HG03354 (cell line): ENCODE measurements at regions not wholly inside any gene's neighbourhood (a gene's known extent, or its start where the extent isn't known, plus 50 kb on each side); places are given as distances from the start of the nearest gene placed in this dataset.
A peak's percentile ranks its signal among the peaks of the same experiment; 100 is the strongest.

Source experiments
- ATAC-seq: cut with Tn5 transposase; IDR thresholded peaks from one replicate; pipeline ENCODE4 v1.9.1; 2021; ENCODE audit warnings: mild to moderate bottlenecking; ENCODE audit not compliant: unreplicated experiment, poor library complexity, severe bottlenecking

DNA sequence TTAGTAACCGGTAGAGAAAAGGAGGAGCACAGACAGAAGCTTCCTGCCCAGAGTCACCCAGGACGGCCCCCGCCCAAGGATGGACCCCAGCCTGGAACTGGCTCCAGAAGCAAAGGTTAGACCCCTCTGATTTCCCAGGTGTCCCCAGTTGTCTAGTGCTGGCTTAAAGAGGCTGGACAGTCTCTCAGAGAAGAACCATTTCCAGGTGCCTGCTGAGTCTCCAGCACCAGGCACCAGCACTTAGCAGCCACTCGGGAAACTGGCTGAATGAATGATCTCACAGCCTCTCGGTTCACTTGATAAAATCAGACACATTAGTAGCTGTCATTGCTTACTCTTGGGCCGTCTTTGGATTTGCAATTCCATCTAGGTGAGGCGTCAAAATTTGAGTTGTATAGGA is 139.7 kb upstream of the HES1 start:
- ATAC-seq = no peak

DNA sequence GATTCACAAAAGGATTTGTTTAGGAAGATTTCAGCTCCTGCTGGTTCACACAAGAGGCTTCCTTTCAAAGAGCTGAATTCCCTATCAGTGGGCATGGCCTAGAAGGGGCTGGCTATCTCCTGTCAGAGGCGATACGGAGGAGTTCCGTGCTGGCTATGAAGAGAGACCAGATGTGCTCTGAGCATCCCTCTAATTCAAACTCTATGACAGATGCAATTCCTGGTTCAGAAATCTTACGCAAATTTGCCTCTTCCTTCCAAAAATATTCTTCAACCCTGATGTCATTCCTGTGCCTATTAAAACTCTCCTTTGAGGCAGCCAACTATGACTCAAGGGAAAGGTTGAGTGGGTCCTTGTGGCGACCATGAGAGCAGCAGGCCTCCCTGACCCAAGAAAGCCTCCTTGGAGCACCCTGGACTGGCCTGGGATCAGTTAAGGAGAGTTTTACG is 139.3 kb upstream of the HES1 start:
- no peak for ATAC-seq

DNA sequence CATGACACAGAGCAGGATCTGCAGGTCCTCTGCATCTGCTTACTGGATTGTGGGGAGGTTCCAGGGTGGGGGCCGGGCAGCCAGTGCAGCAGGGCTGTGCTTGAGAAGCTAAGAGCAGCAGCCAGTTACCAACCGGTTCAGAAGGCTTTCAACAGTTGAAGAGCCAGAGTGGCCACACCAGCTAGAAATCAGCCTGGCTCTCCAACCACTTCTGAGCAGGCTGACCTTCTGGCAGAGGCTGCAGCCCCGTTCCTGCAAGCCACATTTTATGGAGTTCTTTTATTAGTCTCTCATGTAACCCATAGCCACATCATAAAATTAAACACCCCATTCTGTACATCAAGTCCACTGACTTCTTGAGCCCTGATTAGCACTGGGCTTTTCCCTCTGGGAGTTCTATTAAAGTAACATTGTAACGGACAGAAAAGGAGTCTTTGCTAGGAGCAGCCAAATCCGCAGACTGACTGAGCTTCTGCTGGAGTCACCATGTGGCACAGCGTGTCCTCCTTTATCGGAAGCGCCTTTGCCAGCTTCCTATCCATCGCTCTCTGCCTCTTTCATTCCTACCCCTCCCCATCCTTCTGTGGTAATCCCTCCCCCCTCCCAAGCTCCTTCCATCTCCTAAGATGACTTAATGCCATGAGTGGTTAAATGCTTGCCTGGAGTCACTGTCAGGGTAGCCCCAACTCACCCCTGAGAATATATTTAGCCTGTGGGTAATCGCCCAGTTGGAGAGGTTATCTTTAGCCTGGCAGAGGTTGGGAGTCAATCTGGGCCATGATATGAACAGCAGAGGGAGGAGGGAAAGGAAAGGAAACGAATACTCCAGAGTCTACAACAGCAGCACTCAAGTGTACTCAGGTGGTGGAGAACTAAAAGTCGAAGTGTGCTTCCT is 138.5 kb upstream of the HES1 start:
- ATAC-seq = no peak

DNA sequence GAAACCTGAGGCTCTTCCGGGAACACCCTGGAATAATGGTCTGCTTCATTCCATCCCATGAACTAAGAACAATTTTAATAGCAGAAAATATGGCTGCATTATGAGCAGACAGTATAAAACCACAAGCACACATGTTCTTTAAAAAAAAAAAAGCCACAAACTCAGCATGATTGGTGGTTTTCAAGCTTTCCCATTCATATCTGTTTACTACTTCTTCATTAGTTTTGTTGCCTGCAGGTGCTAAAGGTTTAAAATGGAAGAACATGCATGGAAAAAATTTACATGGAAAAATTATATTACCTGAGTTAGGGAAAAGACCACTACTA is 137.9 kb upstream of the HES1 start:
- no peak for ATAC-seq

DNA sequence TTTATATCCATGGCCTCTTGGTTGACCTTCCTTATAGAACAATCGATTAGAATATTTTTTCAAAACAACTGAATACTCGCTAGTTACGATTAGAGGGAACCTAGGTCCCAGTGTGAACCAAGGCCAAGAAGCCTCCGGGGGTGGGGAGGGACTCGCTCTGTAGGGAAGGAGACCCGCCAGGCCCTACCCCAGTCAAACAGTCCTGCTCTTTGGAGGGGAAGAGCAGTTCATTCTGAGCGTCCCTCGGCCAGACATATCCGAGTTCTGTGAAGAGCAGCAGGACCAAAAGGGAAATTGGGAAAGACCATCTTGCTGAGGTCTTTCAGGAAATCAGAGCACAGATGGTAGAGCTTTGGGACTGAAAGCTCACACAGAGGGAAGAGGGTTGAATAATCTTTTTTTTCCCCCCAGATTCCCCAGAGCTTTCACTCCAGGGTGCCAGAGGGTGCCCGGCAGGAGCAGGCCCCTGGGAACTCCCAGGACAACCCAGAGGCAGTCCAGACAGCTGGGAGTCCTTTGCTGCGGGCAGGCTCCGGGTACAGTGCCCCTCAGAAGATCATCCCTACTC is 137.2 kb upstream of the HES1 start:
- ATAC-seq = no peak

DNA sequence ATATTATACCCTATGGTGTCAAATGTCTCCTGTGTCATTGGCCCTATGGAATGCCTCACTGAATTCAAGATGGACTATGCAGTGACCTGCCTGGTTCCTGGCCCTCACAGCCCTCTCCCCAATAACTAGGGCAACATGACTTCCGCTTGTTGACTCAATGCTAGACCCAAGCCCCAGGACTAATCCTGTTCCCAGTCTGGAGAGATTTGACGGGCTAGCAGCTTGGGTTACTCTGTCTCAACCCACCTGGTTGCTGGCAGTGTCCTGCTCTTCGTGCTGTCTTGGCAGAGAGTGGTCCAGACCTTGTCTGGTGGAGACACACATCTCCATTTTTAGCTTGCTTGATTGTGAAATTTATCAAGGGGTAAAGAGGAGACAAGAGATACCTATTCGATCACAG is 135.8 kb upstream of the HES1 start:
- ATAC-seq = no peak

DNA sequence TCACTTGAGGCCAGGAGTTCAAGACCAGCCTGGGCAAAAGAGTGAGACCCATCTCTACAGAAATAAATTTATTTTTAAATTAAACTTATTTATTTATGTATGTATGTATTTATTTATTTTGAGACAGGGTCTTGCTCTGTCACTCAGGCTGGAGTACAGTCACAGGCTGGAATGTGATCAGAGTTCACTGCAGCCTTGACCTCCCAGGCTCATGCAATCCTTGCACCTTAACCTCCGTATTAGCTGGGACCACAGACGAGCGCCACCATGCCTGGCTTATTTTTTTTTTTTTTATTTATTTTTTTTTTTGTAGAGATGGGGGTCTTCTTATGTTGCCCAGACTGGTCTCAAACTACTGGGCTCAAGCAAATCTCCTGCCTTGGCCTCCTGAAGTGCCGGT is 135.2 kb upstream of the HES1 start:
- no peak for ATAC-seq

DNA sequence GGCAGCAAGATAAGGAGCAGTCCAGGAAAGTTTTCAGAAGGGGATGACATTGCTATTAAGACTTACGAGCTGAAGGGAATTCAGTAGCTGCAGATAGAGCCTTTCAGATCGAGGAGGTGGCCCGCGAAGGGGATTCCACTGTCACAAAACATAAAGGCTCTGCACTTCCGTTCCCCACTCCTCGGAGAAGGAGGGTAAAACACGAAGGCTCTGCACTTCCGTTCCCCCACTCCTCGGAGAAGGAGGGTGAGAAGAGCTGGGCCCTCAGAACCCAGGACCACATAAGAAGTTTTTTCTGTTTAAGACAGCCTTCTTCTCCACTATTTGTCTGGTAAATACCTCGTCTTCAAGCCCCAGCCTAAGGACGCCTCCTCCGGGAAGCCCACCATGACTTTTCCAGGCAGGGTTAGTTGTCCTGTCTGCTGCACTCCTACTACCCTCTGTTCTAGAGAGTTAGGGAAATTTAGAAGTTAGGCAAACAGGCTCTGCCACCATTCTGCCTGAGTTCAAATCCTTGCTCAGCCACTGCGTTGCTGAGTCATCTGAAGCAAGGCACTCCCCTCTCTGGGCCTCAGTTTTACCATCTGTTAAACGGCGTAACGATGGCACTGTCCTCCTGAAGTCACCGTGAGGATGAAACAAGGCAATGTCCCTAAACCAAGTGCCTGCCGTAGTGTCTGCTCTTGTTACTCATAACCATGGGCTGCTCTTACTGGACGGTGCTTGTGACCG is 134.1 kb upstream of the HES1 start:
- no peak for ATAC-seq

DNA sequence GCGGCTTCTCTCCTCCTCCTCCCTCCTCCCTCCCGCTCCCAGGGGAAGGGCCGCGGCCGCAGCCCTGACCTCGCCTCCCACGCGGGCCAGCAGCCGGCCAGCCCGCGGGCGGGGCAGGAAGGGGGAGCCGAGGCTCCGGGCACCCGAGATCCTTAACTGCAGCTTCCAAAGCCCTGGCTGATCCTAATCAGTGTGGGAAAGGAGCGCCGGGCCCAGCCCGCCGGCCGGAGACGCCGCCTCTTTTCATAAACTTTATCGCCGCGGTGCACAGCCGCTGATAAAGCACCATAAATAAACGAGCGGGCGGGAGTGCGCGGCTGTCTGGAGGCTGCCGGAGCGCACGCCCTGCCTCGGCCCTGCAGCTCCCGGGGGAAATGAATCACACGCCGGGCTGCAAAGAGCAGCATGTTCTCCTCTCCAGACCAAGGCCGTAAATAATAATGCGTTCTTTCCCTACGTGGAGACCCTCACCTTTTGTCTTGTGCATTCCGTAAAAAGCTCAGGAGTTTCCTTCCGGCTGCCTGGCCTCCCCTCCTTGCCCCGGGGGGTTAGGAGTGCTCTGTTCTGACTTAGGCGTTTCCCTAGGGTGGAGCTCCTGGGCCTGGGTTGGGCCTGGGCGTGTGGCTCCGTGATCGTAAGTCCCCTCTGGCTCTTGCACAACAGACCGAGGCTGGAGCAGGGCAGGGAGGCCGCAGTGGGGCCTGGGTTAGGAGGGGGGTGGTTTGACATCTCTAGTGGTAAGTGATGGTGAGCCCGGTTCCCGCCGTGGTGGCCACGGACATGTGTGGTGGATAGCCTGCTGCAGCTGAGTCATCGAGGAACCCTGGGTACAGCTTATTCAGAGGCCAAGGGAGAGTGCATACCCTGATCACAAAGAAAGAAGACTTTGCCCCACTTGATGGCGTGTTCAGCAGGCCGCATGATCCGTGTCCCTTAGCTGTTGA is 132.6 kb upstream of the HES1 start:
- ATAC-seq = peak; percentile 84

DNA sequence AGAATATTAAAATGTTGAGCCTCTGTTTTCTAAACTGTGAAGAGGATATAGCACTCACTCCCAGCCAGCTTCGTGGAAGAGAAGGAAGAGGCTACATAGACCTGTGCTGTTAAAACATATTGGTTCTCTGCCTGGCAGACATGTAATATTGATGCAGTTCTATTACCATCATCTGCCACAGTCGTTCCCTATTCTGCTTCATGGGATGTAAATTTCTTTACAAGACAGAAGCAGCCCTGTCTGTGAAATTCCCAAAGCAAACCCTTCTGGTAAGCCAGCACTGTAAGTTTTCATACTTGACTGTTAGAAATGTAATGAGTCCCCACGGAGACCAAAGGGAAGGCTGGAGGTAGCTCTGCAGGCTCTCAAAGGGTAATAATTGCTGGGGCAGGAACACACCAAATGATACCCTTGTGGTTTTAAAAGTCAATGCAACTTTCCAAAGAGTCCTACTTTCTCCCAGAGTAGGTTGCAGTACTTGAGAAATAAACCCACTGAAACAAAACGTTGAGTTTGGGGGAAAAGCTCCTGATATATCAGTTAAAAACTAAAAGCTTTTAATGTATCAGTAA is 129.9 kb upstream of the HES1 start:
- no peak for ATAC-seq

DNA sequence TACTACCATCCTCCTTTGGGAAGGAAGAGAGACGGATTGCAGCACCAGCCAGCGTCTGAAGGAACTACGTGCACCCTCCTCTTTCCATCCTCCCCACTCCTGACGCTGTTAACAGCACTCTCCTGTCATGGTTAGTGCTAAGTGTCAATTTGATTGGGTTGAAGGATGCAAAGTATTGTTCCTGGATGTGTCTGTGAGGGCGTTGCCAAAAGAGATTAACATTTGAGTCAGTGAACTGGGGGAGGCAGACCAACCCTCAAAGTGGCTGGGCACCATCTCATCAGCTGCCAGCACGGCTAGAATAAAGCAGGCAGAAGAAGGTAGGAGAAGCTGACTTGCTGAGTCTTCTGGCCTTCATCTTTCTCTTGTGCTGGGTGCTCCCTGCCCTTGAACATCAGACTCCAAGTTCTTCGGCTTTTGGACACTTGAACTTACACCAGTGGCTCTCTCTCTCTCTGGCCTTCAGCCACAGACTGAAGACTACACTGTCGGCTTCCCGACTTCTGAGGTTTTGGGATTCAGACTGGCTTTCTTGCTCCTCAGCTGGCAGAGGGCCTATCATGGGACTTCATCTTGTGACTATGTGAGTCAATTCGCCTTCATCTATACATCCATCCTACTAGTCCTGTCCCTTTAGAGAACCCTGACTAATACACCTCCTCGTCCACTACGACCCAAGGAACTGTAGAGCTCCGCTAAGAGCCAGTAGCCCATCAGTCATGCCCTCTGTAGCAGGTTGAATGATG is 128.2 kb upstream of the HES1 start:
- no peak for ATAC-seq

DNA sequence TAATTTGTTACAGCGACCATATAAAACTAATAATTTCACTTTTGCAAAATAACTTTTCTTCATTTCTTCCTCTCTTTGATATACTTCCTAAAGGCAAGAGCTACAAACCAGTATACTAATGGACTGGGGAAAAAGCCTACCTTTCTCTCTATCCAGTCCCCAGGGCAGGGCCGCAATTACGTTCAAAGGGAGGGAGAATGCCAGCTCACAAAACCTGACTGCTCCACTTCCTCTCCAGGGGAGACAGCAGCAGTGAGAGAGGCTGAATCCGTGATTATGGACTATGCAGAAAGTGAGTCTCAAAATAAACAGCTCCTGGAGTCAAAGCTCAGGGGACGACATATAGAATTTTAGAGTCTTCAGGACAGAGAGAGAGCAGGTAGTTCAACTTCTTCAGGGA is 126.9 kb upstream of the HES1 start:
- ATAC-seq = no peak

DNA sequence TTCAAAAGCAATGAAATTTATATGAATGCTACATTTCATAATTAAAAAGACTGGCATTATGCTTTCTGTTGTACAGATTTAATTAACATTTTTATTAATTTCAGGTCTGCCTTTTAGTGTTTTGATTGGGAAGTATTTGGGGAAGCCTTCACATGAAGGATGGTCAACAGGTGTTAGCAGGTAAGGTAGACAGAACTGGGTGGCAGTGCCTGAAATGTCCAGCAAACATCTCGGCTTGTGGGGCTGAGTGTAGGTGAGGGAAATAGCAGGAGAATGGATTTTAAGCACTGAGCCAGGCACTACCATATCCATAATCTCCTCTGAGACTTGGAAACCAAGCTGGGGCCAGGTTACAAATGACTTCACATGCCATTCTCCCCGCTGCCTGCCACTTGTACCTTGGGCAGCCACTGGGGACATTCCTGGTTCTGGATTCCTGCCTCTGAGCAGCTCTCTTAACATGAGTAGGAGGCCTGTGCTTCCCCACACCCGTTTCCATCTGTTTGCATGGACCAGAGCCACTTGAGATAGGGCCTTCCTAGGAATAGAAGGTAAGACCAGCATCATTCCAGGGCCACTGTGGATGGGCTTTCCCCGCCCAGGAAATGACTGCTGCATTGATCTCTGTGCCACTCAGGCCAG is 125.9 kb upstream of the HES1 start:
- no peak for ATAC-seq

DNA sequence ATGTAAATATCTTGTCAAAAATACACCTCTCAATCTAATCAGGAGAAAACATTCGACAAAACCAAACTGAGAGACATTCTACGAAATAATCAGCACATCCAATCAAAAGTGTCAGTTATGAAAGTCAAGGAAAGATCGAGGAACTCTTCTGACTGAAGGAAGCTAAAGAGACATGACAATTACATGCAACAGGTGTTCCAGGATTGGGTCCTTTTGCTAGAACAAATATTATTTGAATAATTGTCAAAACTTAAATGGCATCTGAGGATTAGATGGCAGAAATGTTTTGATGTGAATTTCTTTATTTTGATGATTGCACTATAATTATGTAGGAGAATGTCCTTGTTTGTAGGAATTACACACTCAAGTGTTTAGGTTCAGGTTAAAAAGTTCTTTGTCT is 124.1 kb upstream of the HES1 start:
- no peak for ATAC-seq

DNA sequence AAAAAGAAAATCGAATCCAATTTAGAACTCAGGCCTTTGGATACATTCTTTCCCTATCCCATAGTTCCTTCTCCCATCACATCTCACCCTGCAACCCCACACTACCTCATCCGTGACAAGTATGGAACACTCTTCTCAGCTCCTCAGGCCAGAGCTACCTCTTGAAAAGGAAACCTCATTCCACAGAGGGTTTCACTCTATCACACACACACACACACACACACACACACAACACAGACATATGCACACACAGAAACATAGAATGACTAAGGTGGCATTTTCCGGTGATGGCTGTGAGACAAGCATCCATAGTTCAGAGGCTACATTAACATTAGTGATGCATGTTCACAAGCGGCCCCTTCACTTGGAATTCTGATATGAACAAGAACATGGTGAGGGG is 122.0 kb upstream of the HES1 start:
- ATAC-seq = no peak

DNA sequence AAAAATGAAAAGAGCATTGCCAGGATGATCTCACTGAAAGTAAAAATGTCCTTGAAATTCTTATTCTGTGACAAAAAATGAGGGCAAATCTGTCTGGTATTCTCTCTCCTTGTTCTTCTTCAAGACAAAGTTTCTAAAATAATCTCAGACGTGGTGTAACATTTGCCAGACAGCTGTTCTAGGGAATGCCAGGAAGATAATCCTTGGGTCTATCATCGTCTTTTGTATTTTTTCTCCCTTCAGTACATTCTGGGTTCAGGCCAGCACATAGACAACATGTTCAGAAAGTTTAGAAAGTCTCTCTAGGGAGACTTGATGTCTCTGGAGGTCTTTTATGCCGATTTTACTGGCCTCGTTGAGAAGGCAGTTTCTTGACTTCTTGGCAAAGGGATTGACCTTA is 121.2 kb upstream of the HES1 start:
- ATAC-seq = no peak

DNA sequence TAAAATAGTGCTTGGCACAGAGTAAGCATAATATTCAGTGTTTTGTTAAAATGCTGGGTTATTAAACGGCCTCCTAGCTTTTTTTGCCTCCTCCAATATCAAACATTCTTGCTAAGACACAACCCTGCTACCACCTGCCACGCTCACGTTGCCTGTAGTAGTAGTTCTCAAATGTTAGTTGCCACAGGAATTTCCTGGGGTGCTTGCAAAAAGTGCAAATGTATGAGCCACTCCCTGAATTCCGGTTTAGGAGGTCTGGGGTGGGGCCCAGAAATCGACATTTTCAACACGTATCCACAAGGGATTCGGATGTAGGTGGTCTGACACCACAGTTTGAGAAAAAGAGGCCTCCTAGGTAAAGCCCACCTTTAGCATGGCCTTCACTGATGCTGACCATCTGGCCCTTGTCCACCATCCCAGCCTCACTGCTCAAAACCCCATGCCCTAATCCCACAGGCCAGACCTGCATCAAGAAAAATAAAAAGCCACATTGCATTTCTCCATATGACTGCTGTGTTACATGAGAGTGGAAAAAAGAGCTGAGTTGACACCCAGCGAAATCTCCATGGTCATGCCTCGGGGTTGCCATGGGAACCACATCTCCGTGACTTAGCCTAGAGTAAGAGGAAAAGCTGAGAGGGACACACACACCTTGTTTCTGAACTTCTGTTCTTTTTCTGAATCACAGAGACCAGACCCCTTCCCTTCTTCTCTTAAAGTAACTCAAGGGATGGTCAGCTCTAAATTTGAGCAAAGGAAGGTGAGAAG is 116.4 kb upstream of the HES1 start:
- no peak for ATAC-seq

DNA sequence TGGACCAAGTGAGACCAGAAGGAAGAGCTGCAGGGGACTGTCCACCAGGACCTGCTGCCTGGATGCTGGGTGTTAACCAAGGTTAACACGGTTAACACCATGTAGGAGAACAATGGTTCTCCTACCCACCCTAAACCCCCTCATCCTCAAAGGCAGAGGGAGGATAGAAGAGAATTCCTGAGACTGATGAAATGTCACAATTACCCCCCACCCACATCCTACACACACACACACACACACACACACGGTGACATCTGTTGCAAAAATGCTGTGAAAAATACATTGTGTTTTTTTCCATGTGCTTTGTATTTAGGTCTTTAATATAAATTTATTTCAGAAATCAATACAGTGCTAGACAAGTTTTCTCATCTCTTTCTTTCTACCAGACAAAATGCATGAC is 113.9 kb upstream of the HES1 start:
- no peak for ATAC-seq
